HG02798 (cell line): ENCODE measurements at regions not wholly inside any gene's neighbourhood (a gene's known extent, or its start where the extent isn't known, plus 50 kb on each side); places are given as distances from the start of the nearest gene placed in this dataset.
"Not testable (repeated sequence)": the region's sequence is repeated elsewhere in the genome, so short reads cannot be mapped to it uniquely, and the experiment has no call there.

Source experiments
- ATAC-seq: cut with Tn5 transposase; IDR thresholded peaks from one replicate; pipeline ENCODE4 v1.9.1; 2021; ENCODE audit warnings: mild to moderate bottlenecking; ENCODE audit not compliant: unreplicated experiment, poor library complexity

GRCh38 chr7:152505606-152506005 is 69.8 kb upstream of the KMT2C start:
- no peak for ATAC-seq

GRCh38 chr7:152504816-152505215 is 69.0 kb upstream of the KMT2C start:
- no peak for ATAC-seq

GRCh38 chr7:152504367-152504766 is 68.6 kb upstream of the KMT2C start:
- no peak for ATAC-seq

GRCh38 chr7:152502813-152503790 is 67.3 kb upstream of the KMT2C start:
- ATAC-seq, result no peak

DNA sequence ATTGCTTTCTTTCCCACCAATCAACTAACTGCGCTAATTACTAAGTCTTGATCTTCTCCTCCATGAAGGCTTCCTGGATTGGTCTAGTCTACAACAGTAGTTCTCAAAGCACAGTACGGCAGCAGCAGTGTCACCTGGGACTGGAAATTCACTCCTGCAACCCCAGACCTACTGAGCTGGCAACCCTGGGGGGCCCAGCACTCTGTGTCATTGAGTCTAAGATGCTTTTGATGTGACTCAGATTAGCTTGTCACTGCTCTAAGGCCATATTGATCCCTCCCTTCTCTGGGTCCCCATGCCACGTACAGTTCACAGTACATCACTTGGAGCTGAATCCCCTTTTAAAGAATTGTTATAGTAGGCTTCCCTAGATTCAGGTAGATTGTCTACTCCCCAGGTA is 65.7 kb upstream of the KMT2C start:
- ATAC-seq, result no peak

- ATAC-seq, result not testable (repeated sequence)
Measured at GRCh38 chr7:152499969-152500368, 64.2 kb upstream of the KMT2C start.

- ATAC-seq, result no peak
Measured at GRCh38 chr7:152495867-152496266, 60.1 kb upstream of the KMT2C start.

- no peak for ATAC-seq
Measured at GRCh38 chr7:152492952-152493351, 57.1 kb upstream of the KMT2C start.

- ATAC-seq, result no peak
Measured at GRCh38 chr7:152489044-152489443, 53.2 kb upstream of the KMT2C start.

DNA sequence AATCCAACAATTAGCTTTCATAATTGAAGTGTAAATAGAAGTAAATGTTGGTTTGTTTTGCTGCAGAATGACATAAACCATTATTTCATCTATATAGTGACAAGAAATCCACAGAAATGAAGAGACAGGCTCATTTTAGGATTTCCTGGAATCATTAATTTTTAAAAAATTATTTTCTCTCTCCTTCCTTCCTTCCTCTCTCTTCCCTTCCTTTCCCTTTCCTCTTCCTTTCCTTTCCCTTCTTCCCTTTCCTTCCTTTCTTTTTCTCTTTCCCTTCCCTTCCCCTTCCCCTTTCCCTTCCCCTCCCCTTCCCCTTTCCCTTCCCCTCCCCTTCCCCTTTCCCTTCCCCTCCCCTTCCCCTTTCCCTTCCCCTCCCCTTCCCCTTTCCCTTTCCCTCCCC is 51.2 kb upstream of the KMT2C start:
- ATAC-seq, result no peak

- ATAC-seq, result no peak
Measured at GRCh38 chr7:152485826-152486225, 50.0 kb upstream of the KMT2C start.
